HG03045 (cell line): ENCODE measurements at regions not wholly inside any gene's neighbourhood (a gene's known extent, or its start where the extent isn't known, plus 50 kb on each side); places are given as distances from the start of the nearest gene placed in this dataset.
"Not testable (repeated sequence)": the region's sequence is repeated elsewhere in the genome, so short reads cannot be mapped to it uniquely, and the experiment has no call there.

Experiments
- ATAC-seq: cut with Tn5 transposase; IDR thresholded peaks from one replicate; pipeline ENCODE4 v1.9.1; 2021; ENCODE audit warnings: mild to moderate bottlenecking, moderate library complexity; ENCODE audit not compliant: unreplicated experiment

DNA sequence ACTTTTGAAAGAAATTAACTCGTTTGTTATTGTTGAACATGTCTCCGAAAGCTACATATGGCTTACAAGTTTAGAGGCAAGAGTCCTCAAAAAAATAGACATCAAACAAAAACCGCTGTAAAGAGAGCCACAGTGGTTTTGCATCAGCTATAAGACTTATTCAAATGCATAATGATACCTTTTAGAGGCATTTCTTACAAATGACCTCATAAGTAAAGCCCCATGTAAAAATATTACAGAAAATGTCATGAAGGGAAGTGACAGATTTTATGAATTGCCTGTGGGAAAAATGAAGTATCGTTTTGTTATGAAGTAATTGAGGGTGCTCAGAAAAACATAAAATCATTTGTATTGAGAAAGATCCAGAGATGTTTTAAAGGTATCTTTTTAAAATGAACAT is 598.0 kb downstream of the NXPH1 start:
- ATAC-seq = no peak

- ATAC-seq = no peak
Measured at GRCh38 chr7:9036080-9036479, 602.7 kb downstream of the NXPH1 start.

GRCh38 chr7:9071160-9071762 is 637.9 kb downstream of the NXPH1 start:
- ATAC-seq = no peak

- not testable (repeated sequence) for ATAC-seq
Measured at GRCh38 chr7:9075774-9076173, 642.4 kb downstream of the NXPH1 start.

DNA sequence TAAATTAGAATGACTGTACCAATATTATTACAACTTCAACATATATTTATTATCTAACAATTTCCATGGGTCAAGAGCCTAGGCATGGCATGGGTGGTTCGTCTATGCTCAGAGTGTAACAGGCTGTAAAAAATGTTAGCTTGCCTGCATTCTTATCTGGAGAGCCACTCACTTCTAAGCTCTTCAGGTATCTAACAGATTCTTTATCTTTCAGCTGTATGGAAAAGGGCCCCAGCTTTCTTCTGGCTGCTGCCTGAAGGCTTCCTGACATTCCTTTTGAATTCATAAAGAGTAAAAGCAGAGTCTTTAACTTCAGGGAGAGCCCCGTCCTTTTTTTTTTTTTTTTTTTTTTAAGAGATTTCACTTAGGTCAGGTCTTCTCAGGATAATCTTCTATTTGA is 648.8 kb downstream of the NXPH1 start:
- no peak for ATAC-seq

DNA sequence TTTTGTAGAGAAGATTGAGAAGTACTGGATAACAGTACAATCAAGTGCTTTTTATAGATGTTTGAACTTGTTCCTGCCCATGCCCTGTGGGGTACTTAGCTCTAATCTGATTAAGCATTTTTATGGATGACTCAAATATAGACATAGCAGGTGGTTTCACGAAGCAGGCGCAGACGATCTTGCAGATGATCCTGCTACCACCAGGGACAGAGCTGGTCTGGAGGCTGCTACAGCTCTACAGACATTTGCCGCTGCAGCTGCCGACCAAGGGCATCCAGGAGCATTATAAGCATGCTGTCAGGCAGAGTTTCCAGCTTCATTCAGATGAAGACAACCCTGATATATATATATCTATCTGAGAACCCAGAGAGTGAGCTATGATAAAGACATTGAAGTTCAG is 650.4 kb downstream of the NXPH1 start:
- ATAC-seq = no peak

DNA sequence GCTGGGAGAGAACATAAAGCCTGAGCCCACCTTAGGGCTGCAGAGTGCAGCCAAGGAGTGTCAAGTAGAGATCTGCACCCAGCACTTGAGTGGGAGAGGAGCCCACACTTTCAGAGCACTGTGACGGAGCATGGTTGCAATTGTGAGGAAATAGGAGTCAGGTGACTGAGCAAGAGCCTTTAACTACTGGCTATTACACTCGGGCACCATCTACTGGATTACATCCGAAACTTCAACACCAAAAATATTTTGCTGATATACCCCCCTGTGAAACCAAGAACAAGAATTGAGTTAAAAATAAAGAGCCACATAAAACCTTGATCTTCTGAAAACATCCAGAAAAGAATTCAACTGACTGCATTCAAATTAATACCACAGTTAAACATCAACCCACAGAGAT is 657.9 kb downstream of the NXPH1 start:
- ATAC-seq = no peak

- no peak for ATAC-seq
Measured at GRCh38 chr7:9097565-9098060, 664.2 kb downstream of the NXPH1 start.

DNA sequence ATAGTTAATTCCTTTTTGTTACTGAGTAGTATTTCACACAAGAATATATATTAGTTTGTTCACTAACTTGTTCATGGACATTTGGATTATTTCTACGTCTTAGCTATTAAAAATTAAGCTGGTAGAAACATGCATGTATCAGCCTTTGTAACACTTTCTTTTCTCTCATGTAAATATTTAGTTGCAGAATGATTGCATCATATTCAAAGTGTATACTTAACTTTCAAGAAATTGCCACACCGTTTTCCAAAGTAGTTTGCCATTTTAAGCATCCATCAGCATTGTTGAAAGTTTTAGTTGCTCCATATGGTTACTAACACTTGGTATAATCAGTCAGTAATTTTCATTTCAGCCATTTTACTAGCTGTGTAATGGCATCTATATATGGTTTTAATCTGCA is 666.9 kb downstream of the NXPH1 start:
- no peak for ATAC-seq

- ATAC-seq = no peak
Measured at GRCh38 chr7:9102846-9103245, 669.4 kb downstream of the NXPH1 start.

- no peak for ATAC-seq
Measured at GRCh38 chr7:9106747-9107146, 673.3 kb downstream of the NXPH1 start.

DNA sequence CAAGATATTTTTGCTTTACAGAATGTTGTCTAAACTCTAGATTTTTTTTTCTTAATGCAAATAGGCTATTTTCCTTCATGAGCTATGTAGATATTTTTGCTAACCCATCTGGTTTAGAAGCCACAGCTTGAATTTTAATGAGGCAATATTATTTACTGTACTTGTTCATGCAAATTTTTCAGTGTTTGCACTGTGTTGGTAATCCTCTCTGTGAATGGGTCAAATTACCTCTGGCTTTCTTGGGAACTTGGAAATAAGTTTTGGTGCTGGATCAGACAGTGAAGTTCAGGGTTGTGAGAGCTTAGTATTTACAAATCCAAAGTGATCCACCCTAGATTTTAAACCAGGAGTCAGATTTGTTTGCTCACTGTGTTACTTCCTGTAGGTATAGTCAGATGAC is 686.9 kb downstream of the NXPH1 start:
- no peak for ATAC-seq

DNA sequence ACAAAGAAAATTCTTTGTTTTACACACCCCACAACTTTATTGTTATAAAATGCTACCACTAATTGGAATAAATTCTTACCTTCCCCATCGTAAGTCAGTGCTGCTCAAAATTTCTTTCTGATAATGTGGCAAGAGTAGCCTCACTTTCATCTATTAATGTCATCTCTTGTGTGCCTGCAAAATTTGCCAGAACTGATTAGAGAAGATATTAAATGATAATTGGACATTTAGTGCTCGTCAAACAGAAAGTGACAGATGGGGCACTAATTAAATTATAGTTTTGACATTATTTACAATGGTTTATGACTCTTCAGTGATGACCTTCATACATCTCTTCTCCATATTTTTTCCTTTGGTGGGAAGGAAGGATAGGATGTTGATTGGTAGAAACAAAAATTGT is 690.9 kb downstream of the NXPH1 start:
- no peak for ATAC-seq

GRCh38 chr7:9125246-9125645 is 691.8 kb downstream of the NXPH1 start:
- ATAC-seq = no peak

- no peak for ATAC-seq
Measured at GRCh38 chr7:9127901-9128300, 694.5 kb downstream of the NXPH1 start.

- ATAC-seq = no peak
Measured at GRCh38 chr7:9148687-9149086, 715.3 kb downstream of the NXPH1 start.

DNA sequence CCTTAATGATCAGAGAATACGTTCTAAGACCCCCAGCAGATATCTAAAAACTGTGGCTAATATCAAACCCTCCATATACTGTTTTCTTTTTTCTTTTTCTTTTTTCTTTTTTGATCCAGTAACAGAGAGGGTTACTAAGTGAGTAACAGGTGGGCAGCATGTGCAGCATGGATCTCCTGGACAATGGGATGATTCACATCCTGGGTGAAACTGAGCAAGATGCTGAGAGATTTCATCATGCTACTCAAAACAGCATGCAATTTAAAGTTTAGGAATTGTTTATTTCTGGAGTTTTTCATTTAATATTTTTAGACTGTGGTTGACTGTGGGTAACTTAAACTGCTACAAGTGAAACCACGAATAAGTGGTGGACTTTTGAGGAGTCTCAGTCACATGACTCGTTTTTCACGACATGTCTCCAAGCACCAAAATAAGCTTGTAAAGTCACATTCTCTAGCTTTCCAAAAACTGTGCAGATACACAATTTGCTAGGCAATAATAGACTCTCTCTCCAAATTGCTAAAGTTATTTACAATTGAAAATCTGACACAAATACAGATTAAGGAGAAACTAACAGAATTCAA is 716.2 kb downstream of the NXPH1 start:
- ATAC-seq = no peak

DNA sequence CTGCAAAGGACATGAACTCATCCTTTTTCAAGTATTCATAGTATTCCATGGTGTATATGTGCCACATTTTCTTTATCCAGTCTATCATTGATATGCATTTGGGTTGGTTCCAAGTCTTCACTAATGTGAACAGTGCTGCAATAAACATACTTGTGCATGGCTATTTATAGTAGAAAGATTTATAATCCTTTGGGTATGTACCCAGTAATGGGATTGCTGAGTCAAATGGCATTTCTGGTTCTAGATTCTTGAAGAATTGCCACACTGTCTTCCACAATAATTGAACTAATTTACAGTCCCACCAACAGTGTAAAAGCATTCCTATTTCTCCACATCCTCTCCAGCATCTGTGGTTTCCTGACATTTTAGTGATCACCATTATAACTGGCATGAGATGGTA is 730.3 kb downstream of the NXPH1 start:
- not testable (repeated sequence) for ATAC-seq

- ATAC-seq = no peak
Measured at GRCh38 chr7:9175871-9176270, 742.5 kb downstream of the NXPH1 start.

DNA sequence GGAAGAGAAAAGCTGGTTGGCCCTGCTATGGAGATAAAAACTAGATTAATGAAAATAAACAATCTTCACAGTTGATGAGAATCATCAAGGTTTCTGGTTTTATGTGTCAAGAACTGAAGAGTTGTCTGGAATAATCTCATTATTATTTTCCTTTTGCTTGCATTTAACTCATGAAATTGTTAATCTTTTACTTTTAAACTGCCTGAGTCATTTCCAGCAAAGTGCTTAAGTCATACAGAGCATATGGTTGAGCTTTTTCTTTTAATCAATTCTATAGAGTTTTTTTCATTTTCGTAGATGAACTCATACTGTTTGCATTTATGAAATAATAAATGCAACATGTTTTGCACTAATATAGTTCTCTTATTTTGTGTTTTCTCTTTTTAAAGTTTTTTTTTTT is 747.9 kb downstream of the NXPH1 start:
- no peak for ATAC-seq

DNA sequence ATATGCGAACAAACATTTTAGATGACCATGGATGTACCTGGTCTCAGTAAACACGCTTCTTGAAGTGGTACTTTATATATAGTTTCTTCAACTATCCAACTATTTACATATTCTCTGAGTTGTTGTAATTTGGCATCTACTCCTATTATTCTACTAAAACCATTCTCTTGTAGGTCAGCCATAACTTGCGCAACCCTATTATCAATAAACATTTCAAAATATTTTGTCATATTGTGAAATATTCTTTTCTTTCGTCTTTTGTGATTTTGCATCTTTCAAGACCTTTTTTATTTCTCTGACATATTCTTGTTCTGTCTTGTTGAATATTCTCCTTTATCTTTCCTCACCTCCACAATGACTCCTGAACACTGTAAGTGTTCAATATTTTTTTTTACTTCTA is 753.3 kb downstream of the NXPH1 start:
- no peak for ATAC-seq

DNA sequence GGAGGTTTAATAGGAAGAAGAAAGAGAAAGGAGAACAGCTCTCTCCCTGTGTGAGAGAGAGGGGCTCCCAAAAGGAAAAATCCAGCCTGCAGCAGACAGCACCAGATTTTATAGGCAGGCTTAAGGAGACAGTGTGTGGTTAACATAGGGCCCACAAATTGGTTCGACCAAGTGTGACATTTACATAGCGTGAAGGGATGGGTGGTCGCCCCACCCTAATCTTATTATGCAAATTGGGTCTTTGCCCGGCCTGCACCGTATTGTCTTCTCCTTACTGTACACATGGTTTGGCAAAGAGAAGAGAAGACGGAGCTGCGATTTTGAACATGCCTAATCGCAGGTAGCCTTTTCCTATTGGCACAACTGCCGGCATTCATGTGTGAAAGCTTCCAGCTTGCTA is 756.3 kb downstream of the NXPH1 start:
- no peak for ATAC-seq

DNA sequence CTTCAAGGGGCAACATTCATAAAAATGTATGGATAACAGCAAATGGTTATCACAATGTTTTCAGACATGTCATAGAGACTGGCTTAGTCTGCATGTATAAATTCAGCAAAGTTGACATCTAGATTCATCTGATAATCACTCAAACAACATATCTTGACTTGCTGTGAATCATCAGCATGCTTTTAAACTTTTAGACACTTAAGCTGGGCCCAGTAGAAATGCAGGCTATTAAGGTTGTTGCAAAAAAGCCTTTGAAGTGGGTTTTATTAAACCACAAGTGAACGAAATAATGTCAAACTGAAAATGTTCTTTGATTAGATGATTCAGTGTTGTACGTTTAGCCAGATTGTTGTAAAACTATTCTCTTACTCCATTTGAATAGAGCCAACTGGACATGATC is 759.6 kb downstream of the NXPH1 start:
- no peak for ATAC-seq
